Stimulated activated effector memory CD8-positive, alpha-beta T cell treated with anti-CD3 and anti-CD28 coated beads, Interleukin-12 subunit alpha, Interleukin-12 subunit beta, amount 100 ng/mL, for 72 hours (primary cell): ENCODE measurements at regions not wholly inside any gene's neighbourhood (a gene's known extent, or its start where the extent isn't known, plus 50 kb on each side); places are given as distances from the start of the nearest gene placed in this dataset.

ENCODE experiments used
- ATAC-seq: fragments of 150-1000 bp; cut with Tn5 transposase; 2 replicates; pipeline ENCODE4 v1.10.0; 2021
- DNase-seq, 2 donors: peaks; one replicate each; pipeline ENCODE4 v3.0.0; 2021 to 2022; ENCODE audit warnings: low spot score in 2 of 2
- H3K27ac Mint-ChIP-seq: one replicate; pipeline ENCODE4 v1.8.0; 2022; ENCODE audit warnings: mild to moderate bottlenecking, mixed read lengths
- H3K36me3 Mint-ChIP-seq: one replicate; pipeline ENCODE4 v1.8.0; 2022; ENCODE audit warnings: mild to moderate bottlenecking, mixed read lengths
- H3K4me1 Mint-ChIP-seq: one replicate; pipeline ENCODE4 v1.8.0; 2022; ENCODE audit warnings: mixed read lengths
- H3K4me3 Mint-ChIP-seq: one replicate; pipeline ENCODE4 v1.8.0; 2022; ENCODE audit warnings: mild to moderate bottlenecking, mixed read lengths
- H3K9me3 Mint-ChIP-seq: one replicate; pipeline ENCODE4 v1.8.0; 2022; ENCODE audit warnings: mixed read lengths

- Mint-ChIP-seq H3K9me3 (peaks cover 16% of the 10 kb centered on the region), H3K4me1 (no peaks in the 10 kb centered on the region), H3K4me3 (no peak overlapping the region), H3K36me3 (no peaks in the 10 kb centered on the region), H3K27ac (no peak overlapping the region)
- ATAC-seq (no peak), DNase-seq (no peak)
Observed at GRCh38 chr7:68417002-68417401, 1181.3 kb upstream of the AUTS2 start.

GRCh38 chr7:68417659-68418058 is 1180.6 kb upstream of the AUTS2 start:
- ATAC-seq (no peak), DNase-seq (no peak)
- H3K9me3 Mint-ChIP-seq, result peaks cover 16% of the 10 kb centered on the region
- H3K27ac Mint-ChIP-seq, result no peak overlapping the region
- no peaks in the 10 kb centered on the region for H3K4me1 Mint-ChIP-seq
- H3K36me3 Mint-ChIP-seq, result no peaks in the 10 kb centered on the region
- H3K4me3 Mint-ChIP-seq, result no peak overlapping the region

GRCh38 chr7:68420342-68421192 is 1177.7 kb upstream of the AUTS2 start:
- H3K36me3 Mint-ChIP-seq, result no peaks in the 10 kb centered on the region
- H3K4me3 Mint-ChIP-seq, result no peak overlapping the region
- H3K9me3 Mint-ChIP-seq, result peaks cover 13% of the 10 kb centered on the region
- no peaks in the 10 kb centered on the region for H3K4me1 Mint-ChIP-seq
- no peak for DNase-seq
- ATAC-seq, result no peak
- H3K27ac Mint-ChIP-seq, result no peak overlapping the region

- DNase-seq, result no peak
- Mint-ChIP-seq H3K27ac (no peak overlapping the region), H3K4me1 (no peaks in the 10 kb centered on the region), H3K9me3 (peaks cover 13% of the 10 kb centered on the region), H3K4me3 (no peak overlapping the region), H3K36me3 (no peaks in the 10 kb centered on the region)
- ATAC-seq, result no peak
Observed at GRCh38 chr7:68421712-68422111, 1176.6 kb upstream of the AUTS2 start.

- no peaks in the 10 kb centered on the region for H3K4me1 Mint-ChIP-seq
- no peak overlapping the region for H3K27ac Mint-ChIP-seq
- DNase-seq (no peak), ATAC-seq (no peak)
- H3K36me3 Mint-ChIP-seq, result no peaks in the 10 kb centered on the region
- peaks cover 15% of the 10 kb centered on the region for H3K9me3 Mint-ChIP-seq
- H3K4me3 Mint-ChIP-seq, result no peak overlapping the region
Observed at GRCh38 chr7:68422281-68422680, 1176.0 kb upstream of the AUTS2 start.

- no peaks in the 10 kb centered on the region for H3K36me3 Mint-ChIP-seq
- peaks cover 14% of the 10 kb centered on the region for H3K9me3 Mint-ChIP-seq
- no peak overlapping the region for H3K27ac Mint-ChIP-seq
- DNase-seq, result no peak
- H3K4me3 Mint-ChIP-seq, result no peak overlapping the region
- ATAC-seq, result no peak
- no peaks in the 10 kb centered on the region for H3K4me1 Mint-ChIP-seq
Observed at GRCh38 chr7:68423356-68423755, 1174.9 kb upstream of the AUTS2 start.

GRCh38 chr7:68424658-68425297 is 1173.5 kb upstream of the AUTS2 start:
- Mint-ChIP-seq H3K4me1 (no peaks in the 10 kb centered on the region), H3K36me3 (no peaks in the 10 kb centered on the region), H3K27ac (no peak overlapping the region), H3K4me3 (no peak overlapping the region), H3K9me3 (peaks cover 18% of the 10 kb centered on the region)
- no peak for ATAC-seq
- no peak for DNase-seq

- H3K36me3 Mint-ChIP-seq, result no peaks in the 10 kb centered on the region
- DNase-seq (no peak), ATAC-seq (no peak)
- H3K9me3 Mint-ChIP-seq, result peaks cover 16% of the 10 kb centered on the region
- H3K4me3 Mint-ChIP-seq, result no peak overlapping the region
- H3K27ac Mint-ChIP-seq, result no peak overlapping the region
- no peaks in the 10 kb centered on the region for H3K4me1 Mint-ChIP-seq
Observed at GRCh38 chr7:68425377-68425776, 1172.9 kb upstream of the AUTS2 start.

GRCh38 chr7:68429411-68430117 is 1168.7 kb upstream of the AUTS2 start:
- Mint-ChIP-seq H3K27ac (no peak overlapping the region), H3K9me3 (peaks cover 19% of the 10 kb centered on the region), H3K4me3 (no peak overlapping the region), H3K36me3 (no peaks in the 10 kb centered on the region), H3K4me1 (no peaks in the 10 kb centered on the region)
- DNase-seq (no peak), ATAC-seq (no peak)

GRCh38 chr7:68432585-68432984 is 1165.7 kb upstream of the AUTS2 start:
- ATAC-seq, result no peak
- DNase-seq, result no peak
- Mint-ChIP-seq H3K4me3 (no peak overlapping the region), H3K4me1 (no peaks in the 10 kb centered on the region), H3K27ac (no peak overlapping the region), H3K9me3 (peaks cover 18% of the 10 kb centered on the region), H3K36me3 (no peaks in the 10 kb centered on the region)

GRCh38 chr7:68433462-68434070 is 1164.7 kb upstream of the AUTS2 start:
- no peaks in the 10 kb centered on the region for H3K4me1 Mint-ChIP-seq
- DNase-seq (no peak), ATAC-seq (no peak)
- no peak overlapping the region for H3K27ac Mint-ChIP-seq
- no peaks in the 10 kb centered on the region for H3K36me3 Mint-ChIP-seq
- no peak overlapping the region for H3K4me3 Mint-ChIP-seq
- peaks cover 18% of the 10 kb centered on the region for H3K9me3 Mint-ChIP-seq

- DNase-seq (no peak), ATAC-seq (no peak)
- no peaks in the 10 kb centered on the region for H3K4me1 Mint-ChIP-seq
- H3K4me3 Mint-ChIP-seq, result no peak overlapping the region
- H3K27ac Mint-ChIP-seq, result no peak overlapping the region
- peaks cover 18% of the 10 kb centered on the region for H3K9me3 Mint-ChIP-seq
- no peaks in the 10 kb centered on the region for H3K36me3 Mint-ChIP-seq
Observed at GRCh38 chr7:68434857-68435256, 1163.4 kb upstream of the AUTS2 start.

- Mint-ChIP-seq H3K4me3 (no peak overlapping the region), H3K9me3 (peaks cover 16% of the 10 kb centered on the region), H3K4me1 (no peaks in the 10 kb centered on the region), H3K36me3 (no peaks in the 10 kb centered on the region), H3K27ac (no peak overlapping the region)
- DNase-seq (no peak), ATAC-seq (no peak)
Observed at GRCh38 chr7:68438016-68438415, 1160.3 kb upstream of the AUTS2 start.

GRCh38 chr7:68438811-68439210 is 1159.5 kb upstream of the AUTS2 start:
- H3K36me3 Mint-ChIP-seq, result no peaks in the 10 kb centered on the region
- H3K4me3 Mint-ChIP-seq, result no peak overlapping the region
- ATAC-seq, result no peak
- H3K4me1 Mint-ChIP-seq, result no peaks in the 10 kb centered on the region
- H3K27ac Mint-ChIP-seq, result no peak overlapping the region
- no peak for DNase-seq
- H3K9me3 Mint-ChIP-seq, result peaks cover 14% of the 10 kb centered on the region

GRCh38 chr7:68439897-68440296 is 1158.4 kb upstream of the AUTS2 start:
- H3K9me3 Mint-ChIP-seq, result peaks cover 19% of the 10 kb centered on the region
- DNase-seq, result no peak
- no peak overlapping the region for H3K27ac Mint-ChIP-seq
- no peak overlapping the region for H3K4me3 Mint-ChIP-seq
- H3K36me3 Mint-ChIP-seq, result no peaks in the 10 kb centered on the region
- H3K4me1 Mint-ChIP-seq, result no peaks in the 10 kb centered on the region
- no peak for ATAC-seq
